ENCODE measurements at regions not wholly inside any gene's neighbourhood (a gene's known extent, or its start where the extent isn't known, plus 50 kb on each side); places are given as distances from the start of the nearest gene placed in this dataset.

DNA sequence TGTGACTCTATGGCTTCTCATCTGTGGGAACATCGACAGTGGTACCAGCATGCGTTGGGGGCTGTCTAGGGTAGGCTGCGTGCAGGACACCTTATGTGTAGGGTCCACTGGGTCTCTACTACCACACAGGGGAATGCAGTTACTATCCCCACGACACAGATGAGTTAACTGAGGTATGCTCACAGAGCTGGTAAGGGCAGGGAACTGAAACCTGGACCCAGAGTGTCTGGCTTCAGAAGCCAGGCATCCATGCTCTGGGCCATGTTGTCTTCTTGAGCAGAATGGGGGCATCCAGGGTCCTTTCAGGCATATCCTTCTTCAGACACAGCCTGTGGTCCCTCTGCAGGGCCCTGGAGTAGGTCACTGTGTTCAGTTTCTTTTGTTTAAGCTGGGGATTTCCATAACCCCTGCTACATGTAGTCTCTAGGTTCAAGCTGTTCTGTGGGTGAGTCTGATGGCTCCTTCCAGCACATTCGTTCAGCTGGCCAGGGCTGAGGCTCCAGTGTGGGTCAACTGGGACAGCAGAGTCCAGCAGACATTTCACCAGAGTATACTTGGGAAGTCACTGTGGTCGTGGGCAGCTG, 148.8 kb downstream of the GADD45G start:
- DNase-seq (ENCODE audit: low read depth, low spot score) = no peak

DNA sequence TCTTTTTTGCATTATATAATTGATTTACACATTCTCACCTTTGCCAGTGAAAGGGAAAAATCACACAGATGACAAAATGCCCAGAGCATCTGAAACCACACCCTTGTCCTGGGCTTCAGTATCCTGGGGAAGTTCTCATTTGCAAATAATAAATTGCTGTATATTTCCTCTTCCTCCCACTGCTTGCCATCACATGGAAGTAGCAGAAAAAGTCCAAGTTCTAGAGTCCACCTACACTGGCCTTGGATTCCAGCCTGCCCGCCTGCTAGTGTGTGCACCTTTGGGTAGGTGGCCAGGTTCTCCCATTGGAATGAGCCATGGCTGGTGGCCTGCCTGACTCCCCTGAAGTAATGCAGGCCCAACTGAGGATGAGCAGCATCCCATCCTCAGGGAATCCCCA, 149.4 kb downstream of the GADD45G start:
- H3K4me3 ChIP-seq (ENCODE audit: low read length) = no peak overlapping the region
- DNase-seq (ENCODE audit: low read depth, low spot score) = no peak

More for the DNA sequence above, 148.8 kb downstream of the GADD45G start:
- no peak overlapping the region for H3K4me3 ChIP-seq (ENCODE audit: low read length)

DNA sequence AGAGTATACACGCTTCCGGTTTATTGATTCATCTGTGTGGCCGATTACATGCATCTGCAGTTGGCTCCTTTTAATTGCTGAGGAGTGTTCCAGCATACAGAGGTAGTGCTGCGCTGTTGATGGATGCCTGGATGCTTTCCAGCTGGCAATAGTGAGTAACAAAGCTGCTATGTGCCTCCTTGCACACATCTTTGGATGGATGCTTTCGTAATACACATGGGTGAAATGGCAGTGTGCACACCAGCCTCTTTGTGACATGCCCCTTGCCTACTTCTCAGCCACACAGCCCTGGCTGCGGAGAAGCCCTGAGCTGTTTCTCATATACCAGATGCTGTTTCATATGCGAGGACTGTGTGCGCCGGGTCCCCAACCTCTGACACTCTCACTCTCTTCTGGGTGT, 151.0 kb downstream of the GADD45G start:
- DNase-seq (ENCODE audit: low read depth, low spot score) = no peak

DNA sequence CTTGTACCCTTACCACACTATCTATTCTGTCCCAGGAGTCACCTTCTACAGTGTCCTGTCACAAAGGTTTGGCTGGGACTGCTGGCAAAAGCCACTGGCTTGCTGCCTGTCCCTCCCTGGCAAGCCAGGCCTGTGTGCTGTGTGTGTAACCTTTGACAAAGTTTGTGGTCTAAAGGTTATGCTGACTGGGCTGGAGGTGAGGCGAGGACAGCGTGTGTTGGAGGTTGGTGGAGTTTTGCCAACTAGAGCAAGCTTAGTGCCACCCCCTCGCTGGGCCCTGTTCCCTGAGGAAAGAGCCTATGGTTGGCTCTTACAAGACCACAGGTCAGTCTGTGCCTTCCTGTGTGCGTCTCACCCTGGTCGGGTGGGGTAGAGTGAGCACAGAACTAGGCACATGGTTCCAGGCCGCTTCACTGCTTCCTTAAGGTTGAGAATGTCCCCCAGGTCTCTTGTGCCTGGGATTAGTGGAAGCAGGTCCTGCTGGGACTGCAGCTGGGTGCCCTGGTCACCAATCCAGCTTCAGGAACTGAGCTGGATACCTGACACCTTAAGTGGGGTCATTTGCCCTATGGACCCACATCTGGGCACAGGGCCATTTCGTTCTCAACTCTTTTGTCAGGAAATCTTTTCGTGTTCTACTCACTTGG, 152.2 kb downstream of the GADD45G start:
- no peak overlapping the region for H3K4me3 ChIP-seq (ENCODE audit: low read length)
- DNase-seq (ENCODE audit: low read depth, low spot score) = no peak

More for the DNA sequence above, 151.0 kb downstream of the GADD45G start:
- no peak overlapping the region for H3K4me3 ChIP-seq (ENCODE audit: low read length)

DNA sequence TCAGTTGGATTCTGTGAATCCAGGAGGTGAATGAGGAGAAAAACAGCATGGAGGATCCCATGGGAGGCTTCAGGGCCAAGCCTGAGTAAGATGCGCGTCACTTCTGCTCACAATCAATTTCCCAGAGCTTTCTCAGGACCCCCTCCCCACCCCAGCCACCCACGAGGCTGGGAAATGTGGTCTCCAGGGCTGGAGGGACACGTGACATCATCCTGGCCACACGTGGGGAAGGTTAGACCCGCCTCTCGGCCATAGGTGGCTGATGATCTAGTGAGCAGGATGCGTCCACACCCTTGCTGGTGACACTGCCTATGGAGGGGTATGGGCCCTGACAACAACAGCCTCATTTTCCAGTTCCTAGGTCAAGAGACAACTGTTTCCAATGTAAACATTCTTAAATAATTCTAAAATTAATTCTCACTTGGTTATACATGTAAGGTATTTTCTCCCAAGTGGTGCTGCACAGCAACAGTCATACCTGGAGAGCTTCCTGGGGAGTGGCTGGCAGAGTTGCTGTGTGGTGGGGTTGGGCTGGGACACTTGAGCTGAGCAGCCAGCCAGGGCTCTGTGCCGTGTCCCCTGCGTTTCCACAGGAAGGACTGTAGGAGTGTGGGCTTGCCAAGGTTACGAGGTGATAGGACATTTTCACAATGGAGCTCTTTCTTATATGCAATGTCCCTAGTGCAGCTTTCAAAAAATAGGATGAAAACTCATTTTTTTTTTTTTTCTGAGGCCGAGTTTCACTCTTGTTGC, 153.1 kb downstream of the GADD45G start:
- no peak overlapping the region for H3K4me3 ChIP-seq (ENCODE audit: low read length)

DNA sequence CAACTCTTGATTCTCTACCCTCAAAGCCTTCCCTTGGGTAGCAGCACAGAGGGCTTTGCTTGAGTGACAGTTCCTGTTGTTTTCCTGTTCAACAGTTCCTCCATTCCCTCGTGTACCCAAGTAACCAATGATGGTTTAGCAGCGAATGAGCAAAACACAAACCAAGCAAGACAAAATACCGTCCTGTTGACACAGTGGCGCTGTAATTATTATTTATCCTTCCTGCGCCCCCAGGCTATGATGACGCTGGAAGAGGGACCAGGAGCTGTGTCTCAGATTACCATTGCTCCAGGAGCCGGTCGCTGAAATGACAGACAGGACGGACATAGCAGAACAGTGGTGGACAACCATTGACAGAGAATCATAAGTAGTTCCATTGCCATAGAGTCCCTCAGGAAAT, 154.8 kb downstream of the GADD45G start:
- H3K4me3 ChIP-seq (ENCODE audit: low read length) = no peak overlapping the region
- no peak for DNase-seq (ENCODE audit: low read depth, low spot score)

More for the DNA sequence above, 153.1 kb downstream of the GADD45G start:
- DNase-seq (ENCODE audit: low read depth, low spot score) = no peak

DNA sequence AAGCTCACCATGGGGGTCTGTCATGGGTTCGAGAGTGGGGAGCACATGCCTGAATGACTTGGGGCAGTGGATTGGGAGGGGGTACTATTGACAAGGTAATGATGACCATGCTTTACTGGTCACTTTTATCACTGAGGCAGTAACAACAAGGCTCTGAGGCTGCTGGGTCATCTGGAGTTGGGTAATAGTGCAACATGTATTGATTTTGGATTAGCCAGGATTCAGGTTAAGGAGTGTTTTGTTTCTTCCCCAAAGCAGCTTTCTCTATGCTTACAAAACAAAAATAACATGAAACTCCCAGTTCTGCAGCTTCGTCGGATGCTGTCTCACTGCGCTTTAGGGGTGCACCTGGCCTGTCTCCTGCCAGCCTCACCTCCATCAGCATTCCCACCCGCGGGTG, 155.3 kb downstream of the GADD45G start:
- no peak for DNase-seq (ENCODE audit: low read depth, low spot score)
- no peak overlapping the region for H3K4me3 ChIP-seq (ENCODE audit: low read length)

DNA sequence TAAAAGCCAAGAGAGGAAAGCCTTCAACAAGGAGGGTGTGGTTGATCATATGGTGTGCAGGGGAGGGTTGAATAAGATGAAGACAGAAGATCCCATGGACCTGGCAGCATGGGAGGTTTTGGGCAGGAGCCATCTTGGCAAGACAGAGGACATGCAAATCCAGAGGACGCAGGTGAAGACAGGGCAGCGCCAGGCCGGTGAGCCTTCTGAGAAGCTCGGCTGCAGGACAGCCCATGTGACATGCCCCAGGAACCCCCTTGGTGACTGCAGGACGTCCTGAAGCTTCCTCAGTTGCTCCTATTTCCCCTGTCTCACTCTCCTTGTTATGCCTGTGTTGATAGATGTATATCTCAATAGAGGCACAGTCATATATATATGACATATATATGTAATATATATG, 159.4 kb downstream of the GADD45G start:
- no peak for DNase-seq (ENCODE audit: low read depth, low spot score)
- H3K4me3 ChIP-seq (ENCODE audit: low read length) = no peak overlapping the region

DNA sequence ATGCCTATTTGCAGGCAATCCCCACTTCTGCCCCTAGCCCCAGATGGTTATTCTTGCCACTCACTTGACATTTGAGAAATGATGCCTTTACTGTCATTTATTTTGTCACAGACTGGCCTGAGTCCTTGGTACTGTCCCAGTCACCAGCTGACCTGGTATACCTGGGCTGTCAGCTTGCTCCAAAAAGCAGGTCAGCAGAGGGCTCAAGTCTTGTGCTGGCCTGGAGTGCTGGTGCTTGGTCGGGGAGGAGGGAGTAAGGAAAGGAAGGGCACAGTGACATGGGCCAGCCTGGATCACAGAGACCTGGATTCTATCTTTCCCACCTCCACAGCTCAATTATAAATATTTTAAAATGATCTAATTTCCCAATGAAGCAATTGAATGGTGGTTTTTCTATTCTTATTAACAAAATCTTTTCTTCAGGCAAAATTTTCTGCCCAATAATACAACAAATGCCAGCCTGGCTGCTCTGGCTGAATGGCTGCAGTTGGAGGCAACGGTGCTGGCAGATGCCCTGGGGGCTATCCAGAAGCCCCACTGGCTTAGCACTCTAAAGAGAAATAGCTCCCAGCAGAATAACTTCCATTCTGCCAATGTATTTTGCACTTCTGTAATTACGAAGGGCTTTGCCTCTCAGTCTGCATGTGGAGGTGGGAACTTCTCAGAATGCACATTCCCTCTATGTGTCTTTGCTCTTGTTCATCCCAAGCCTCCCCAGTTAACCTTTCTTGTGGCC, 160.6 kb downstream of the GADD45G start:
- no peak overlapping the region for H3K4me3 ChIP-seq (ENCODE audit: low read length)
- no peak for DNase-seq (ENCODE audit: low read depth, low spot score)

DNA sequence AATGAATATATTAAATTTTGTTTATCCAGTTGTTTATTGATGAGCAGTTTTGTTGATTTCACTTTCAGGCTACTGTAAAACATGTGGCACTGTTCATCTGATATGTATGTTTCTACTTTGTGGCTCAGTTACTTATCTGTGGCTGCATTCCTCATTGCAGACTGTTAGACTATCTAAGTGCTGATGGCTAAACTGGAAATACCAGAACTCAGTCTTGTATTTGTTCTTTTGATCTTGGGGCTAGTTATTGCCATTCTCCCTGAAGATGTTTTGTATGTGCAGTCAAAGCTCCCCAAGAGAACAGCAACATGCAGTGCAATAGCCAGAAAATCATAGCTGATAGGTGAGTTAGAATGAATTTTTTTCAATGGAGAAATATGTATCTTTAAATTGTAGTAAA, 162.2 kb downstream of the GADD45G start:
- H3K4me3 ChIP-seq (ENCODE audit: low read length) = no peak overlapping the region
- no peak for DNase-seq (ENCODE audit: low read depth, low spot score)

DNA sequence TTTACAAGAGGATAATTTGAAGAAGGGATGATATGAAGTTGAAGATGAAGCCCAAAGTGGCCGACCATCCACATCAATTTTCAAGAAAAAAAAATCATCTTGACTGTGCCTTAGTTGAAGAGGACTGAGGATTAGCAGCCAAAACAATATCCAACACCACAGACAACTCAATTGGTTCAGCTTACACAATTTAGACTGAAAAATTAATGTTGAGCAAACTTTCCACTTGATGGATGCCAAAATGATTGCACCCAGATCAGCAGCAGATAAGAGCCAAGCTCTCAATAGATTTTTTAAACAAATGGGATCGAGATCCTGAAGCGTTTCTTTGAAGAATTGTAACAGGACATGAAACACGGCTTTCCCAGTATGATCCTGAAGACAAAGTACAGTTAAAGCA, 163.2 kb downstream of the GADD45G start:
- no peak overlapping the region for H3K4me3 ChIP-seq (ENCODE audit: low read length)
- DNase-seq (ENCODE audit: low read depth, low spot score) = no peak

DNA sequence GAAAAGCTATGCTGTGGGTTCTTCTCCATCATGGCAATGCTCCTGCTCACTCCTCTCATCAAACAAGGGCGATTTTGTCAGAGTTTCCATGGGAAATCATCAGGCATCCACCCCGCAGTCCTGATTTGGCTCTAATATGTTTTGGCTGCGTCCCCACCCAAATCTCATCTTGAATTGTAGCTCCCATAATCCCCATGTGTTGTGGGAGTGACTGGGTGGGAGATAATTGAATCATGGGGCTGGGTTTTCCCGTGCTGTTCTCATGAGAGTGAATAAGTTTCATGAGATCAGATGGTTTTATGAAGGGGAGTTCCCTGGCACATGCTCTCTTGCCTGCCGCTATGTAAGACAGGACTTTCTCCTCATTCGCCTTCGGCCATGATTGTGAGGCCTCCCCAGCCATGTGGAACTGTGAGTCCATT, 163.8 kb downstream of the GADD45G start:
- no peak overlapping the region for H3K4me3 ChIP-seq (ENCODE audit: low read length)
- DNase-seq (ENCODE audit: low read depth, low spot score) = no peak

DNA sequence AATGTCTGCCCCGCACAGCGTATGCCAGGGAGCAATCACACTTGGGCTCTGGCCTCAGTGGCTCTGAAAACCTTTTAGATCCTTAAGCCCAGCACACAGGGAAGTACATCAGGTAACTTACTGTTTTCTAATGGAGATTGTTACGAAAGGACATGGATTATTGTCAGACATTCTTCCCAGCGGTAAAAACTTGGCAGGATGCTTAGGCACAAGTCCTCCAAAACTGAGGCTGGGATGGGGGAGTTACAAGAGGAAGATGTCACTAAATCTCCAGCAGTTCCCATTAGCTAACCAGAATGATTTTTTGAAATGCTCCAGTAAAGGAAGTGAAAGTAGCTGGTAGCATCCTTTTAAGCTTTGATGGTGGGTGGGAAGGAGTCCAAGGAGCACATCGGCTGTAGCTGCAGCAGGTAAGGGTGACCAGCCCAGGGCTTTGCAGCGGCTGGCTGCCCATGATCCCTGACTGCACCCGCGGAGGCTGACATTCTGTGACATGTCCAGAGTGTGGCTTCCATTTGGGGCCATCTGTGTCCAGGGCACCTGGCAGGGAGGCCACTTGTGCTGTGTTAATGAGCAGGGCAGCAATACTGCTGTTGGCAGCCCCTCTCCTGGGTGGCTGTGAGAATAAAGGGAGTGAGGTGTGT, 165.8 kb downstream of the GADD45G start:
- no peak for DNase-seq (ENCODE audit: low read depth, low spot score)
- H3K4me3 ChIP-seq (ENCODE audit: low read length) = no peak overlapping the region

DNA sequence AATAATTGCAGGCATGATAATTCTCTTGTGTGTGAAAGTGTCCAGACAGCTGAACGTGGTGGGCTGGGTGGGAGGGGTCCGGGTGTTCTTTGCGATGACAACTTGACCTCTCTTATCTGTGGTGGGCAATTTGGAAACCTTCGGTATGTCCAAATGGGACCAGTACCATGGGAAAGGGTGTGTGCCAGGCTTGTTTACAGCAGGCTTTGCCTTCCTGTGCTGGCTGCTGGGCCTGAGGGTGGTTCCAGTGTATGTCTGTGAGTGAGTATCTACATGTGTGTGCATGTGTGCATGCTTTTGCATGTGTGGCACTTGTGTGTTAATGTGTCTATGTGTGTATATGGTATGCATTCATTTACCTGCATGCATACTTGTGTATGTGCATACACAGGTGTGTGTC, 166.4 kb downstream of the GADD45G start:
- DNase-seq (ENCODE audit: low read depth, low spot score) = no peak
- H3K4me3 ChIP-seq (ENCODE audit: low read length) = no peak overlapping the region

DNA sequence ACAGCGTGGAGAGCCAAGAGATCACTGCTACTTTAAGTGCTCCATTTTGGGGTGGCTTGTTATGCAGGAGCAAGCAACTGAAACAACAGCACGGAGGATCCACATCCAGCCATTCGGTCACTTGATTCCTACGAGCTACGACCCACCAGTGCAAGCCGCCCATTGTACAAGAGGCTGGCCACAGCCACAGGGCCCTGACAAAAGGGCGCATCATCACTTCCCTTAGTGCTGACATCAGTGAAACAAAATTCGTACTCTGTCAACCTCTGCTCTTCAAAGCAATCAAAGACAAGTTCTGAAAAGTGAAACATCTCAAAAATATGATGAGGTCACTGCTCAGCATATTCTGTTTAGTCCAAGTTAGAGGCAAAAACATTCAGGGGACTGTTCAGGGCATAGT, 168.4 kb downstream of the GADD45G start:
- no peak for DNase-seq (ENCODE audit: low read depth, low spot score)

DNA sequence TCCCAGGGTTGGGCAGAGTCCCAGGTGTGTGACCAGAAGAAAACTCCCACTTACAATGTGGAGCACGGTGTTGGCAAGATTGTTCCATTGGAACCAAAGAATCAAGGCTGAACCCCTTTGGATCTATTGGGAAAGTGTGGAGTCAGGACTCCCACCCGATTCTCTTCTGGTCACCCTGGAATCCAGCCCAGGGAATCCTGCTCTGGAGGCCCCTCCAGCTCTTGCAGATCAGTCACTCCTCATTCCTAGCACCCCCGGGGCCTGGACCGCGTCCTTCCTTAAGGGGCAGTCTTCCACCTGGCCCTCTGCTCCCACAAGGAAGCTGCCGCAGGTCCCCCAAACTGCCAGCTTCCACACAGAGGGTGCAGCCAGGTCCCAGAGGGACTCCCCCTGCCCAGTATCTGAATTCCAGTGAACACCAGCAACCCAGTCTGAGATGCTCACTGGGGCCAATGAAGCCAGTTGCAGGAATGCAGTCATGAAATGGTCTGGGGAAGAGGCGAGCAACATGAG, 170.1 kb downstream of the GADD45G start:
- no peak for DNase-seq (ENCODE audit: low read depth, low spot score)
- no peak overlapping the region for H3K4me3 ChIP-seq (ENCODE audit: low read length)

More for the DNA sequence above, 168.4 kb downstream of the GADD45G start:
- no peak overlapping the region for H3K4me3 ChIP-seq (ENCODE audit: low read length)

DNA sequence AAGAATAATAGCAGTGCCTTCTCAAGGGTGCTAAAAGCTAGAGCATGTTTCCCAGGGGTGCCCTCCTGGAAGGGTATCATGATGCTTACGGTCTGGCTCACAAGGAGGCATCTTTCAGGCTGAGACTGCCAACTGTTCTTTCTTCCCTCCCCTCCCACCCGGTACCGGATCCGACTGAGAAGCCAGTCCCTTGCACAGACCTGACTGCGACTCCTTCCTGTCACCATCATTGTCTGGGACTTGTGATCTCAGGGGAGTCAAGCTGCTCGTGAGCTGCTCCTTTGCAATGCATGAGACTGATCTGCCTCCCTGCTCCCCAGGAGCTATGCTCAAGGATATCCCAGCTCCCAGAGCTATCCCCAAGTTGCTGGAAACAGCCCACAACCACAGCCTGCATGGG, 170.8 kb downstream of the GADD45G start:
- no peak overlapping the region for H3K4me3 ChIP-seq (ENCODE audit: low read length)
- no peak for DNase-seq (ENCODE audit: low read depth, low spot score)

DNA sequence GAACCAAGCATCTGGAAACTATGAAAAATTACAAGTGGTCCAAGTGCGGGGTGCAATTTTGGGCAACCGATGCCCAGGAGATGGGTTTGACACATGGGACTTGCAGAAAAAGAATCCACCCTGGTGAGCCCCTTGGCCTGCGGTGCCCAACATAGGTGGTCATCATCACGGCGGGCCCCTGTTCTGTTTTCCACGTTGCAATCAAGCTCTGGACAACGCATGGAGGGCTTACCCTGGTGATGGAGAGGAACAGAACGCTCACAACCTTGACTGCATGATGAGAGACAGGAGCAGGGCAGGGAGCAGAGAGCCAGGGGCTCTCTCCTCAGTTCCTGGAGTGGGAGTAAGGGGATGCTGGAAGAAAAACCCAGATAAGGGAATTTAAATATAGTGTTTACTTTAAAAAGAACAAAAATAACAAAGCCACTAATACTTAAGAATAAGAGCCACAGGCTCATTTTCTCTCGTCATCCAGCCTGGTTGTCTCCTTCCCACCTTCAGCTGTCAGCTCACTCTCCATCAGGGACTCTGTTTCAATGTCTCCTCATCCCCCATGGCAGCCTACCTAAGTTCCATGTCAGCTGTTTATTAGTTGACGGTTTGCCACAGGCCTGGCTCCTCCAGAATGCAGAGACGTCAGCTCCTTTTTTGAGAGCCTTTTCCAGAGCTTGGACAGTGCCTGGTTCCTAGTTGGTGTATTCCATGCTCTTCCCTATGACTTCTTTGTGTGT, 172.1 kb downstream of the GADD45G start:
- H3K4me3 ChIP-seq (ENCODE audit: low read length) = no peak overlapping the region
- DNase-seq (ENCODE audit: low read depth, low spot score) = no peak

DNA sequence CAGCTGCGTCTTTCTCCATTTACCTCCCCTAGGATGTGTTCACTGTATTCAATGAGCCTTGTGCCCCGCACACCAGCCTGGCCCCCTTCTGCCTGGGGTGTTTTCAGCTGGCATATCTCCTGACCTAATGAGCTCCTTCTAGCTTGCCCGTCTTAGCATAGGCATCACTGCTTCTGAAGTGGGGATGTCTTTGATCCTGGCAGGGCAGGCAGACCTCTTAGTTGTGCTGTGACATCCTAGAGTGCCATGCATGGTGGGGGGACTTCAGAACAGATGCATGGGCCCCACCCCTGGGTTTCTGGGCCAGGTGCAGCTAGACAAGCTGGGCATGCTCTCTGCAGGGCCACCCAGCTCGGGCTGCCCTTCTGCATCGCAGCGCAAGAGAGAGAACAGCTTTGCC, 172.7 kb downstream of the GADD45G start:
- H3K4me3 ChIP-seq (ENCODE audit: low read length) = no peak overlapping the region
- no peak for DNase-seq (ENCODE audit: low read depth, low spot score)

All from Jurkat, Clone E6-1 (cell line).